ENCODE measurements at regions not wholly inside any gene's neighbourhood (a gene's known extent, or its start where the extent isn't known, plus 50 kb on each side); places are given as distances from the start of the nearest gene placed in this dataset.

GRCh38 chrX:96424007-96424406 lies 260.6 kb upstream of the DIAPH2 start:
- TF ChIP-seq EZH2 (IDR thresholded peaks at IDR 0.05; ENCODE audit: low read length): no peak
- TF ChIP-seq CTCF (optimal IDR thresholded peaks at IDR 0.05 in 1 of 3, IDR thresholded peaks at IDR 0.05 in 1 of 3, conservative IDR thresholded peaks at IDR 0.05 in 1 of 3; ENCODE audit: extremely low read depth in 1 of 3, insufficient read depth in 2 of 3, low read length in 3 of 3): no peak
- no peak overlapping the region for H3K27ac ChIP-seq (ENCODE audit: control insufficient read depth, insufficient read depth, low read length)
- no peak overlapping the region for H2AFZ ChIP-seq (ENCODE audit: control insufficient read depth, low read length)
- H3K27me3 ChIP-seq (ENCODE audit: control insufficient read depth, extremely low read depth, insufficient read depth, low read length): no peaks in the 10 kb centered on the region
- H3K9ac ChIP-seq (ENCODE audit: control insufficient read depth, extremely low read depth, insufficient read depth, low read length): no peak overlapping the region
- no peaks in the 10 kb centered on the region for H3K9me1 ChIP-seq (ENCODE audit: control insufficient read depth, extremely low read depth, insufficient read depth, low read length)
- no peaks in the 10 kb centered on the region for H3K4me1 ChIP-seq (ENCODE audit: control insufficient read depth, extremely low read depth, insufficient read depth, low read length)
- no peak for DNase-seq (ENCODE audit: low read depth, low spot score)
- H4K20me1 ChIP-seq (ENCODE audit: control insufficient read depth, extremely low read depth, insufficient read depth, low read length): no peaks in the 10 kb centered on the region
- no peak overlapping the region for H3K4me2 ChIP-seq (ENCODE audit: control insufficient read depth, extremely low read depth, insufficient read depth, low read depth, low read length)
- no peak overlapping the region for H3K4me3 ChIP-seq (ENCODE audit: control insufficient read depth in 2 of 3, extremely low read depth in 1 of 3, insufficient read depth in 2 of 3, low read depth in 1 of 3, low read length in 3 of 3)
- H3K9me3 ChIP-seq (ENCODE audit: control insufficient read depth, low read depth, low read length): no peaks in the 10 kb centered on the region
- H3K79me2 ChIP-seq (ENCODE audit: control insufficient read depth, insufficient read depth, low read length): no peaks in the 10 kb centered on the region
- dilution Hi-C loops (cut with MboI; ENCODE audit: extremely low pct_ligation_motif_present, low sequenced_read_pairs): no loop called here
- no peak for FAIRE-seq
- H3K36me3 ChIP-seq (ENCODE audit: control insufficient read depth in 2 of 2, extremely low read depth in 1 of 2, insufficient read depth in 2 of 2, low read length in 2 of 2): no peaks in the 10 kb centered on the region

GRCh38 chrX:96425200-96425599 lies 259.4 kb upstream of the DIAPH2 start:
- H3K36me3 ChIP-seq (ENCODE audit: control insufficient read depth in 2 of 2, extremely low read depth in 1 of 2, insufficient read depth in 2 of 2, low read length in 2 of 2): no peaks in the 10 kb centered on the region
- dilution Hi-C loops (cut with MboI; ENCODE audit: extremely low pct_ligation_motif_present, low sequenced_read_pairs): no loop called here
- H3K27me3 ChIP-seq (ENCODE audit: control insufficient read depth, extremely low read depth, insufficient read depth, low read length): no peaks in the 10 kb centered on the region
- no peaks in the 10 kb centered on the region for H4K20me1 ChIP-seq (ENCODE audit: control insufficient read depth, extremely low read depth, insufficient read depth, low read length)
- no peaks in the 10 kb centered on the region for H3K79me2 ChIP-seq (ENCODE audit: control insufficient read depth, insufficient read depth, low read length)
- no peaks in the 10 kb centered on the region for H3K4me1 ChIP-seq (ENCODE audit: control insufficient read depth, extremely low read depth, insufficient read depth, low read length)
- no peaks in the 10 kb centered on the region for H3K9me3 ChIP-seq (ENCODE audit: control insufficient read depth, low read depth, low read length)
- TF ChIP-seq CTCF (optimal IDR thresholded peaks at IDR 0.05 in 1 of 3, IDR thresholded peaks at IDR 0.05 in 1 of 3, conservative IDR thresholded peaks at IDR 0.05 in 1 of 3; ENCODE audit: extremely low read depth in 1 of 3, insufficient read depth in 2 of 3, low read length in 3 of 3) (no peak), EZH2 (IDR thresholded peaks at IDR 0.05; ENCODE audit: low read length) (no peak)
- FAIRE-seq: no peak
- H3K27ac ChIP-seq (ENCODE audit: control insufficient read depth, insufficient read depth, low read length): no peak overlapping the region
- DNase-seq (ENCODE audit: low read depth, low spot score): no peak
- H3K9ac ChIP-seq (ENCODE audit: control insufficient read depth, extremely low read depth, insufficient read depth, low read length): no peak overlapping the region
- no peak overlapping the region for H3K4me2 ChIP-seq (ENCODE audit: control insufficient read depth, extremely low read depth, insufficient read depth, low read depth, low read length)
- no peaks in the 10 kb centered on the region for H3K9me1 ChIP-seq (ENCODE audit: control insufficient read depth, extremely low read depth, insufficient read depth, low read length)
- no peak overlapping the region for H2AFZ ChIP-seq (ENCODE audit: control insufficient read depth, low read length)
- H3K4me3 ChIP-seq (ENCODE audit: control insufficient read depth in 2 of 3, extremely low read depth in 1 of 3, insufficient read depth in 2 of 3, low read depth in 1 of 3, low read length in 3 of 3): no peak overlapping the region

Measured in keratinocyte (primary cell).